Cardiac muscle cell (in vitro differentiated cells and primary cell): ENCODE measurements at regions not wholly inside any gene's neighbourhood (a gene's known extent, or its start where the extent isn't known, plus 50 kb on each side); places are given as distances from the start of the nearest gene placed in this dataset.
A peak's percentile ranks its signal among the peaks of the same experiment; 100 is the strongest.

Experiments used
- DNase-seq, 2 donors: peaks; one replicate each; pipeline versions ENCODE4 v3.0.0 to v3.0.0-alpha.2; 2010 to 2017; ENCODE audit warnings: low read depth in 1 of 2, low spot score in 1 of 2
- H3K27ac ChIP-seq: fragments of 200-600 bp; sonication (generic); 2 replicates; pipeline ENCODE4 v1.5.1; 2016
- H3K27me3 ChIP-seq: fragments of 200-600 bp; sonication (generic); 2 replicates; pipeline ENCODE4 v1.6.0; 2016; ENCODE audit warnings: control low read depth
- H3K36me3 ChIP-seq: fragments of 200-600 bp; sonication (generic); 2 replicates; pipeline ENCODE4 v1.5.1; 2016; ENCODE audit warnings: control low read depth
- H3K4me1 ChIP-seq: fragments of 200-600 bp; sonication (generic); 2 replicates; pipeline ENCODE4 v1.8.1; 2017; ENCODE audit warnings: low read depth, mild to moderate bottlenecking, mixed run types
- H3K4me3 ChIP-seq: fragments of 200-600 bp; sonication (generic); 2 replicates; pipeline ENCODE4 v1.5.1; 2016; ENCODE audit warnings: mild to moderate bottlenecking
- H3K9me3 ChIP-seq: fragments of 200-600 bp; sonication (generic); 2 replicates; pipeline ENCODE4 v1.5.1; 2017; ENCODE audit warnings: low read depth, mild to moderate bottlenecking, control low read depth
- CTCF ChIP-seq: IDR thresholded peaks from 2 replicates; pipeline ENCODE4 v1.5.1; 2012; ENCODE audit warnings: low read depth, mild to moderate bottlenecking, low read length

GRCh38 chr7:142440906-142441411 lies 183.1 kb upstream of the PRSS58 start:
- Histone ChIP-seq H3K9me3 (no peaks in the 10 kb centered on the region), H3K4me1 (no peaks in the 10 kb centered on the region), H3K4me3 (no peak overlapping the region), H3K36me3 (no peaks in the 10 kb centered on the region), H3K27ac (no peak overlapping the region), H3K27me3 (no peaks in the 10 kb centered on the region)
- no peak for DNase-seq
- no peak for TF ChIP-seq CTCF

- Histone ChIP-seq H3K27ac (no peak overlapping the region), H3K27me3 (no peaks in the 10 kb centered on the region), H3K36me3 (no peaks in the 10 kb centered on the region), H3K4me1 (no peaks in the 10 kb centered on the region), H3K9me3 (no peaks in the 10 kb centered on the region), H3K4me3 (no peak overlapping the region)
- no peak for TF ChIP-seq CTCF
- DNase-seq = peak in 1 of 2 donors; percentile 67
These were observed 182.5 kb upstream of the PRSS58 start for GRCh38 chr7:142440219-142440905.

DNA sequence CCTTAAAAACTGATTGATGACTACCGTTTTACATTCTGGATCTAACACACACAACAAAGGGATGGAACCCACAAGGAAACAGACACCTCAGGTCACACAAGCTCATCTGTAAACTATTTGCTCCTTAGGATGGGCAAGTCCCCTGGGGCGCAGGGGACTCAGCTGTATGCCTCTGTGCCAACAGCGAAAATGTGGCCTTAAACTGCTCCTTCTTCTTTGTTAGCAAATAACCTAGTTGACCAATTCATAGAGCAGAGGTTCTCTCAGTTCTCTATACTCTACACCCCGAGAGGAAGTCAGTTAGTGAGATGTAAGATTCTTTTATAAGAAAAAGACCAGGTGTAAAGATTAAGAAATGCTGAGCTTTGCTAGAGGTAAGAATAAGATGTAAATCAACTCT lies 181.9 kb upstream of the PRSS58 start:
- no peaks in the 10 kb centered on the region for H3K36me3 ChIP-seq
- no peak for DNase-seq

DNA sequence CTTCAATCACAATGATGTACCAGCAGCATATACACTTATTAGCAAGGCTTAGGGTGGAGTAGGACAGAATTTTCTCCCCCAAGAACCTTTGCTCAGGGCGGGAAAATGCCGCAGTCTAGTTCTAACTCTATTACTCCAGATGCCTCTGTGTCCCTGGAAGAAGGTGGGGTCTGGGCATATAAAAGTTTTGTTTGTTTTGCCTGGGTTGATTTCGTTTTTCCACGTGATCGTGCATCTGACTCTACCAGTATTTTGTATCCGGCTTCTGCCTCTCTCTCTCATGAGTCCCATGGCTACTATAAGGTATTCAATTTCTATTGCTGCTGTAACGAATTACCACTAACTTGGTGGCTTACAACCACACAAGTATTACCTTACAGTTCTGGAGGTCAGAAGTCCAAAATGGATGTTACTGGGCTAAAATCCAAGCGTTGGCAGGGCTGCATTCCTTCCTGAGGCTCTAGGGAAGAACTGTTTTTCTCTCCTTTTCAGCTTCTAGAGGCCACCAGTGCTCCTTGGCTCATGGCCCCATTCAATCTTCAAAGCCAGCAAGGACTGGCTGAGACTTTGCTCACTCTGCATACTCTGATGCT lies 181.2 kb upstream of the PRSS58 start:
- H3K27ac ChIP-seq = no peak overlapping the region
- H3K4me1 ChIP-seq = no peaks in the 10 kb centered on the region
- TF ChIP-seq CTCF = no peak
- H3K9me3 ChIP-seq = no peaks in the 10 kb centered on the region
- no peaks in the 10 kb centered on the region for H3K27me3 ChIP-seq
- no peaks in the 10 kb centered on the region for H3K36me3 ChIP-seq
- DNase-seq = peak in 1 of 2 donors; percentile 15
- no peak overlapping the region for H3K4me3 ChIP-seq

More for the DNA sequence above, 181.9 kb upstream of the PRSS58 start:
- Histone ChIP-seq H3K27me3 (no peaks in the 10 kb centered on the region), H3K9me3 (no peaks in the 10 kb centered on the region), H3K4me3 (no peak overlapping the region), H3K27ac (no peak overlapping the region), H3K4me1 (no peaks in the 10 kb centered on the region)
- no peak for TF ChIP-seq CTCF

GRCh38 chr7:142438235-142438922 lies 180.5 kb upstream of the PRSS58 start:
- peak; percentile 57 to 63 for DNase-seq
- no peaks in the 10 kb centered on the region for H3K4me1 ChIP-seq
- H3K27me3 ChIP-seq = no peaks in the 10 kb centered on the region
- no peaks in the 10 kb centered on the region for H3K36me3 ChIP-seq
- H3K9me3 ChIP-seq = no peaks in the 10 kb centered on the region
- H3K4me3 ChIP-seq = no peak overlapping the region
- TF ChIP-seq CTCF = peak; percentile 81
- no peak overlapping the region for H3K27ac ChIP-seq
